ENCODE measurements at regions not wholly inside any gene's neighbourhood (a gene's known extent, or its start where the extent isn't known, plus 50 kb on each side); places are given as distances from the start of the nearest gene placed in this dataset.

DNA sequence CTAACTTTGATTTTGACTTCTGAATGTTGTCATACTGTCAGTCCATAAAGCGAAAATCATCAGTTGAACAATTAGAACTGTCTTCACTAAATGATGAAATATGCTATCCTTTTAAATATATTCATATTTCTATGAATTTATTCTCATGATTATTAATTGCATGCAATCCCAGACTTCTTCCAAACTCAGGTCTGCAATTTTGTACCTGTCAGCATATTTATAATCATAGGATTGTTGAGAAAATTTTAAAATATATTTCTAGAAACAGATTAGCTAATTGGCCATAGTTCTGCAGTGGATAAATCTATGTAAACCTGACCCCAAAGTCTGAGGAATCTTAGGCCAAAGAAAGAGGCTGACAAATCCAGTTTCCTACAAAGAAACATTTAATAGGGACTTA, 347.5 kb downstream of the SLCO4C1 start (continued):
- TF ChIP-seq, protein P1, sequence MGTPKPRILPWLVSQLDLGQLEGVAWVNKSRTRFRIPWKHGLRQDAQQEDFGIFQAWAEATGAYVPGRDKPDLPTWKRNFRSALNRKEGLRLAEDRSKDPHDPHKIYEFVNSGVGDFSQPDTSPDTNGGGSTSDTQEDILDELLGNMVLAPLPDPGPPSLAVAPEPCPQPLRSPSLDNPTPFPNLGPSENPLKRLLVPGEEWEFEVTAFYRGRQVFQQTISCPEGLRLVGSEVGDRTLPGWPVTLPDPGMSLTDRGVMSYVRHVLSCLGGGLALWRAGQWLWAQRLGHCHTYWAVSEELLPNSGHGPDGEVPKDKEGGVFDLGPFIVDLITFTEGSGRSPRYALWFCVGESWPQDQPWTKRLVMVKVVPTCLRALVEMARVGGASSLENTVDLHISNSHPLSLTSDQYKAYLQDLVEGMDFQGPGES (IDR thresholded peaks at IDR 0.05; ENCODE audit: low read depth, low read length), result no peak
- TF ChIP-seq TEAD4 (IDR thresholded peaks at IDR 0.05; ENCODE audit: borderline replicate concordance, insufficient read depth) (no peak), FOXJ3 (CRISPR knock-in tag; IDR thresholded peaks at IDR 0.05) (no peak), RCOR1 (IDR thresholded peaks at IDR 0.05; ENCODE audit: low read length) (no peak), YY1 (IDR thresholded peaks at IDR 0.05; ENCODE audit: low read depth) (no peak)
- TF ChIP-seq, protein P2, sequence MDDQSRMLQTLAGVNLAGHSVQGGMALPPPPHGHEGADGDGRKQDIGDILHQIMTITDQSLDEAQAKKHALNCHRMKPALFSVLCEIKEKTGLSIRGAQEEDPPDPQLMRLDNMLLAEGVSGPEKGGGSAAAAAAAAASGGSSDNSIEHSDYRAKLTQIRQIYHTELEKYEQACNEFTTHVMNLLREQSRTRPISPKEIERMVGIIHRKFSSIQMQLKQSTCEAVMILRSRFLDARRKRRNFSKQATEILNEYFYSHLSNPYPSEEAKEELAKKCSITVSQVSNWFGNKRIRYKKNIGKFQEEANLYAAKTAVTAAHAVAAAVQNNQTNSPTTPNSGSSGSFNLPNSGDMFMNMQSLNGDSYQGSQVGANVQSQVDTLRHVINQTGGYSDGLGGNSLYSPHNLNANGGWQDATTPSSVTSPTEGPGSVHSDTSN (IDR thresholded peaks at IDR 0.05), result no peak

DNA sequence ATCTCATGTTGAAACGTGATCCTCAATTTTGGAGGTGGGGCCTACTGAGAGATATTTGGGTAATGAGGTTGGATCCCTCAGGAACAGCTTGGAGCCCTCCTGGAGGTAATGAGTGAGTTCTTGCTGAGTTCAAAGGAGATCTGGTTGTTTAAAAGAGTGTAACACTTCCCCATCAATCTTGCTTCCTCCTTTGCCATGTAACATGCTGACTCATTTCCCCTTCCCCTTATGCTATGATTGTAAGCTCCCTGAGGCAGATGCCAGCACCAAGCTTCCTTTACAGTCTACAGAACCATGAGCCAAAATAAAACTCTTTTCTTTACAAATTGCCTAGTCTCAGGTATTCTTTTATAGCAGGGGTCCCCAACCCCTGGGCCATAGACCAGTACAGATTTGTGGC, 352.3 kb downstream of the SLCO4C1 start:
- Histone ChIP-seq H3K79me2 (ENCODE audit: insufficient read depth) (no peaks in the 10 kb centered on the region), H3K4me3 (ENCODE audit: low read depth in 2 of 2, low read length in 1 of 2) (no peak overlapping the region), H3K9ac (no peak overlapping the region), H3K9me2 (no peaks in the 10 kb centered on the region), H3K4me2 (no peak overlapping the region), H3K36me3 (replicated peaks in 1 of 2; ENCODE audit: control insufficient read depth in 1 of 2, insufficient read depth in 2 of 2, low read length in 1 of 2) (no peaks in the 10 kb centered on the region), H3K27me3 (ENCODE audit: insufficient read depth) (no peaks in the 10 kb centered on the region), H3K4me1 (ENCODE audit: control insufficient read depth in 1 of 2, insufficient read depth in 2 of 2, low read depth in 1 of 2, low read length in 1 of 2) (no peaks in the 10 kb centered on the region), H2AFZ (ENCODE audit: low read depth) (no peak overlapping the region), H4K20me1 (ENCODE audit: insufficient read depth) (0 out of 2 replicates have a peak, but pooled peaks cover 4% of the 10 kb centered on the region), H3K27ac (ENCODE audit: low read depth in 2 of 2, low read length in 1 of 2) (no peak overlapping the region), H3F3A (replicated peaks; ENCODE audit: insufficient read depth) (no peaks in the 10 kb centered on the region), H3K9me3 (no peaks in the 10 kb centered on the region)
- TF ChIP-seq SMC3 (IDR thresholded peaks at IDR 0.05; ENCODE audit: low read depth, low read length), result no peak
- TF ChIP-seq FOXM1 (IDR thresholded peaks at IDR 0.05; ENCODE audit: low read depth), result no peak
- no peak for TF ChIP-seq NRF1 (IDR thresholded peaks at IDR 0.05; ENCODE audit: low read depth, low read length)
- TF ChIP-seq MXI1 (IDR thresholded peaks at IDR 0.05; ENCODE audit: low read depth, low read length), result no peak
- no peak for TF ChIP-seq EP300 (IDR thresholded peaks at IDR 0.05; ENCODE audit: borderline replicate concordance in 1 of 2, low read depth in 1 of 2, low read length in 1 of 2)
- no peak for TF ChIP-seq FOXJ3 (CRISPR knock-in tag; IDR thresholded peaks at IDR 0.05)
- TF ChIP-seq, protein P3, sequence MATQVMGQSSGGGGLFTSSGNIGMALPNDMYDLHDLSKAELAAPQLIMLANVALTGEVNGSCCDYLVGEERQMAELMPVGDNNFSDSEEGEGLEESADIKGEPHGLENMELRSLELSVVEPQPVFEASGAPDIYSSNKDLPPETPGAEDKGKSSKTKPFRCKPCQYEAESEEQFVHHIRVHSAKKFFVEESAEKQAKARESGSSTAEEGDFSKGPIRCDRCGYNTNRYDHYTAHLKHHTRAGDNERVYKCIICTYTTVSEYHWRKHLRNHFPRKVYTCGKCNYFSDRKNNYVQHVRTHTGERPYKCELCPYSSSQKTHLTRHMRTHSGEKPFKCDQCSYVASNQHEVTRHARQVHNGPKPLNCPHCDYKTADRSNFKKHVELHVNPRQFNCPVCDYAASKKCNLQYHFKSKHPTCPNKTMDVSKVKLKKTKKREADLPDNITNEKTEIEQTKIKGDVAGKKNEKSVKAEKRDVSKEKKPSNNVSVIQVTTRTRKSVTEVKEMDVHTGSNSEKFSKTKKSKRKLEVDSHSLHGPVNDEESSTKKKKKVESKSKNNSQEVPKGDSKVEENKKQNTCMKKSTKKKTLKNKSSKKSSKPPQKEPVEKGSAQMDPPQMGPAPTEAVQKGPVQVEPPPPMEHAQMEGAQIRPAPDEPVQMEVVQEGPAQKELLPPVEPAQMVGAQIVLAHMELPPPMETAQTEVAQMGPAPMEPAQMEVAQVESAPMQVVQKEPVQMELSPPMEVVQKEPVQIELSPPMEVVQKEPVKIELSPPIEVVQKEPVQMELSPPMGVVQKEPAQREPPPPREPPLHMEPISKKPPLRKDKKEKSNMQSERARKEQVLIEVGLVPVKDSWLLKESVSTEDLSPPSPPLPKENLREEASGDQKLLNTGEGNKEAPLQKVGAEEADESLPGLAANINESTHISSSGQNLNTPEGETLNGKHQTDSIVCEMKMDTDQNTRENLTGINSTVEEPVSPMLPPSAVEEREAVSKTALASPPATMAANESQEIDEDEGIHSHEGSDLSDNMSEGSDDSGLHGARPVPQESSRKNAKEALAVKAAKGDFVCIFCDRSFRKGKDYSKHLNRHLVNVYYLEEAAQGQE (IDR thresholded peaks at IDR 0.05; ENCODE audit: low read depth, low read length), result no peak
- TF ChIP-seq CHD2 (IDR thresholded peaks at IDR 0.05; ENCODE audit: low read length, partially characterized antibody), result no peak
- no peak for TF ChIP-seq RFX5 (IDR thresholded peaks at IDR 0.05; ENCODE audit: low read length)
- TF ChIP-seq, protein P4, sequence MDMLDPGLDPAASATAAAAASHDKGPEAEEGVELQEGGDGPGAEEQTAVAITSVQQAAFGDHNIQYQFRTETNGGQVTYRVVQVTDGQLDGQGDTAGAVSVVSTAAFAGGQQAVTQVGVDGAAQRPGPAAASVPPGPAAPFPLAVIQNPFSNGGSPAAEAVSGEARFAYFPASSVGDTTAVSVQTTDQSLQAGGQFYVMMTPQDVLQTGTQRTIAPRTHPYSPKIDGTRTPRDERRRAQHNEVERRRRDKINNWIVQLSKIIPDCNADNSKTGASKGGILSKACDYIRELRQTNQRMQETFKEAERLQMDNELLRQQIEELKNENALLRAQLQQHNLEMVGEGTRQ (IDR thresholded peaks at IDR 0.05; ENCODE audit: borderline replicate concordance, low read depth, low read length), result no peak
- TF ChIP-seq GABPA (IDR thresholded peaks at IDR 0.05; ENCODE audit: low read depth), result no peak
- TF ChIP-seq EZH2phosphoT487 (IDR thresholded peaks at IDR 0.05; ENCODE audit: borderline replicate concordance, low read depth), result no peak
- TF ChIP-seq, protein P2 (IDR thresholded peaks at IDR 0.05), result no peak
- TF ChIP-seq, protein P5, sequence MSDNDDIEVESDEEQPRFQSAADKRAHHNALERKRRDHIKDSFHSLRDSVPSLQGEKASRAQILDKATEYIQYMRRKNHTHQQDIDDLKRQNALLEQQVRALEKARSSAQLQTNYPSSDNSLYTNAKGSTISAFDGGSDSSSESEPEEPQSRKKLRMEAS (IDR thresholded peaks at IDR 0.05; ENCODE audit: low read depth), result no peak
- TF ChIP-seq TCF12 (IDR thresholded peaks at IDR 0.05), result no peak
- no peak for TF ChIP-seq RCOR1 (IDR thresholded peaks at IDR 0.05; ENCODE audit: low read length)
- no peak for TF ChIP-seq NFIC (IDR thresholded peaks at IDR 0.05; ENCODE audit: borderline replicate concordance)
- no peak for TF ChIP-seq GATA2 (CRISPR knock-in tag; IDR thresholded peaks at IDR 0.05)
- TF ChIP-seq, protein P1 (IDR thresholded peaks at IDR 0.05; ENCODE audit: low read depth, low read length), result no peak
- no peak for TF ChIP-seq FOSL2 (IDR thresholded peaks at IDR 0.05; ENCODE audit: borderline replicate concordance, low read depth)
- ChIA-PET POLR2A (no interaction called here), CTCF (interaction anchor here (1.9 to 4.2 kb wide), 4 partner anchors 20 to 211 kb away, joined by 8 to 37 read pairs (median 26); no protein-coding TSS in a partner anchor)
- 13% methylated on average over 1 of the region's 1 CpG for WGBS (ENCODE audit: low lambda C conversion rate)
- DNase-seq, result no peak

Measured in SK-N-SH (cell line).